ENCODE measurements at regions not wholly inside any gene's neighbourhood (a gene's known extent, or its start where the extent isn't known, plus 50 kb on each side); places are given as distances from the start of the nearest gene placed in this dataset.

- DNase-seq (ENCODE audit: low read depth in 3 of 3): no peak
Observed at GRCh38 chr1:63116016-63116415, 206.4 kb upstream of the FOXD3 start.

DNA sequence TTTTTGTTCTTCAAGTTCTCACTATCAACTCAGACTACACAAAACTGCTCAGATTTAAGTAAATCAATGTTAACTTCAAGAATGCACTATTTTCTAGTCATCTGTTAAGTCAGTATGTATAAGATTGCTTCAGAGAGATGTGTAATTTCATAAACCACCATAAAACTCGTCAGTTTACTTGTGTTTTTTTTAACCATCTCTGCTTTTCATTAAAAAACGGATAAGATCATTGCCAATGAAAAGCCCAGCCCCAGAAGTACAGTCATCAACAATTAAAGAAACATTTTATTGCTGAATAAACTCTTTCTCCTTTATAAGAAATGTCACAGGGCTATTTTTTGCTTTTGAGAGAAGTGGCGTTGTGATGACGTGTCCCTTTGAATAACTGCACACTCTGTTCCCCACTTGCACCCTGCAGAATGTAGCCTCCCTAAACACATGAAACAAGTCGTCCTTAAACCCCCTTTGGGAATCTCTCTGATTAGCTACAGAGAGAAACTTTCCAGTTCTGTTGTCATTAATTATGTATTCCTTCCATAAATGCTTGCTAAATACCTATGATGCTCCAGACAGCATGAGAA, 202.7 kb upstream of the FOXD3 start:
- no peak for DNase-seq (ENCODE audit: low read depth in 3 of 3)

DNA sequence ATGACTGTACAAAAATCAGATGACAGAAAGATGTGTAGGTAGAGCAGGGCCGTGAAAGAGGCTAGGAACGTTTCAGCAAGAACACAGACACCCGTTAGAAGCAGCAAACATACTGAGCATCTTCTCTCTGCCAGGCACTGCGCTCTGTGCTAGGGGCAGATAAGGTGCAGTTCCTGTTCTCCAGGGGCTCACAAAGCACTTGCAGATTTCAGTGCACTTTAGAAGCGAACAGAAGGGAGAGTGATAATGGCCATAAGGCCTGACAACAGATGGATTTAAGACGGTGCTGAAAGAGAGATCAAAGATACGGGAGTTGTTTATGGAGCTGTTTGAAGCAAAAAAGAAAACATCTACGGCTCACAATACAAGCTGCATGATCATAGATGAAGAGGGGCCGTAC, 200.3 kb upstream of the FOXD3 start:
- DNase-seq (ENCODE audit: low read depth in 3 of 3): no peak

DNA sequence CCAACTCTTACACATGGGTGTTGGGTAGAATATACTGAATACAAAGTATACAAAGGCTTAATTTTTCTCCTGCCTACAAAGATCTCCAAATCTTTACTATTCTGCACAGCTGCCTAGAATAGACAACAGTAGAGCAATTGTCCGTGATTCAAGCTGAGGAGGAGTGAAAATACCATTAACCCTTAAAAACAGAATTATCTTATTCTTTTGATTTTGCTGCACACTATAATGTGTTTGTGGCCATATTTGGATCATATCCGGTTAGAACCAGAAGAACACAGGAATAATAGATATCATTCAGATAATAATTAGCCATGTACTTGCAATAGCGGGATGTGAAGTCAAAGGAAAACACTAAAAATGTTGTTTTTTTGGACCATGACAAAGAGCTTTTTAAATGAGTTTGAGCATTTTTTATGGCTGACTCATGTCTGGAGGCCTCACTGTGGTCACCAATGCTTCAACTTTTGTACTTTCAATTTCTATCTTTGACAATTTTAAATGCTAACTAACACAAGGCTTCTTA, 197.6 kb upstream of the FOXD3 start:
- no peak for DNase-seq (ENCODE audit: low read depth in 3 of 3)

- no peak for DNase-seq (ENCODE audit: low read depth in 3 of 3)
Observed at GRCh38 chr1:63126104-63126503, 196.3 kb upstream of the FOXD3 start.

- DNase-seq (ENCODE audit: low read depth in 3 of 3): no peak
Observed at GRCh38 chr1:63127376-63127775, 195.0 kb upstream of the FOXD3 start.

- DNase-seq (ENCODE audit: low read depth in 3 of 3): no peak
Observed at GRCh38 chr1:63128556-63128955, 193.8 kb upstream of the FOXD3 start.

- DNase-seq (ENCODE audit: low read depth in 3 of 3): no peak
Observed at GRCh38 chr1:63129184-63129583, 193.2 kb upstream of the FOXD3 start.

DNA sequence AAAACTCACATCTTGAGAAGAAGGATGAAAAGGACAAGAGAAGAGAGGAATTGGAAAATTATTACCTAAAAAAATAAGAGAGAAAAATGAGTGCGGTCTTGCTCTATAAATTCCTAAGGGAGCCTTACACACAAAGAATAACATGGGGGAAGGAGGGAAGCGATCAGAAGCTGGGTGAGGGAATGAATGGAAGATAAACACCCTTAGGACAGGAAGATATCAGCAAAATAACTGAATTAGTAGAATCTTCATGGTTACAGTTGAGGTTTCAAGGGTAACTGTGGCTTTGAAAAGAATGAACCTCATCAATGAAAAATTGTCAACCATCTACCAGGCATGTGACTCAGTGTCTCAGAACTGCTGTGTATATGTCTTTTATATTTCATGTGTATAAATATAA, 192.5 kb upstream of the FOXD3 start:
- no peak for DNase-seq (ENCODE audit: low read depth in 3 of 3)

DNA sequence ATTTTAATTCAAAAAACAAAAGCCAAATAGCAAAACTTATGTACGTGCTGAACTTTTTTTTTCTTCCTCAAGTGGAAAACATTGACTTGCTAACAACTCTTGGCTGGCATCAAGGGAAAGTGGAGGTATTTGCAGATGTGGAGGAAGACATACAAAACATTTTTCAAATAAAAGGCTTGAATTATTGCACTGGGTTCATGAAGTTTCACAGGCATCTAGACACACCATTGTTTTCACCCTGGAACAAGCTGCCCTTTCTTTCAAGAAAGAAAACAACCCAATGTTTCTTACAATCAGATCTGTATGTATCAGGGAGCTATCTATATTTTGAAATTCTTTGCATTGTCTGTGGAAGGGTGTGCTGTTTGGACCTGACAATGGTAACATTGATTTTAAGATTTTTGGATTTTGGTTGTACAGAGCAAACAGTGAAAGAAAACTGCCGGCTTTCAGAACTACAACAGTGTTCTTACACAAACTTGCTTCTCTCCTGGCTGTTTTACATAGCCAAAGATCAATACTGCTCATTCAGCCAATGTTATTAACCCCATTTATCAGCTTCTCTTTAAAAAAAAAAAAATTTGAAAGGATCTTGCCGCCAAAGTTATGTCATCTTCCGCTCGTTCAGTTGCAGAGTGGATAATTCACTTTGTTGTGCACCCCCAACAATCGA, 187.7 kb upstream of the FOXD3 start:
- DNase-seq (ENCODE audit: low read depth in 3 of 3): no peak

DNA sequence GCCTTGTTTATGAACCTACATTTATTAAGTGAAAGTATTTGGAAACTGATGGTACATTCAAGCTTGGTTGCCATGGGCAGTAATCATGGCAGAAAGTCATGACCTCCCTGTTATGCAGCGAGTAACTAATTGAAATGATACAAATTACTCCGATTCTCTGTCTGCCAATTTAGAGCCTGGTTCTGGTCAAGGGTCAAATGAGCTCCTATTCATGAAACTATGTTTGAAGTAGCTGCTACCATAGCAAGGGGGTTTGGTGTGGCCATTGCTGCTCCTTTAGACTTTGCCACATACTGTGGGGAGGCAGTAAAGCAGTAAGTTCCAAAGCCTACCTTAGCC, 187.2 kb upstream of the FOXD3 start:
- no peak for DNase-seq (ENCODE audit: low read depth in 3 of 3)

DNA sequence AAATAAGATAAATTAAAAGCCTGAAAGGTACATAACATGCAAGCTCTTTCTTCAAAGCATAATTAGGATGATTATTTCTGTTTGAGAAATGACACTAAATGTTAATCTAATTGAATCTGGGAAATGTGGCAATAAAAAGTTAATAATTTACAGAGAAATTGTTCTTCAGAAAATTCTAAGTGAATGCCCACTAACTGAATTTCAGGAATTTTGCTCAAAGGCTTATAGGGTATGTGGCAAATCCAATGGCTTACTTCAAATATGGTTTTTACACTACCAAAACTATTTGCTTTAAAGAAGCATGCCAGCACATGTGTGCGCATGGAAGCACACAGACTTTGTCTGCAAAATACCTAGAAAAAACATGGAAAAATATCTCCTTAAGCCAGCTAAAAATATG, 186.6 kb upstream of the FOXD3 start:
- no peak for DNase-seq (ENCODE audit: low read depth in 3 of 3)

- DNase-seq (ENCODE audit: low read depth in 3 of 3): no peak
Observed at GRCh38 chr1:63142001-63142400, 180.4 kb upstream of the FOXD3 start.

GRCh38 chr1:63143482-63143881, 178.9 kb upstream of the FOXD3 start:
- DNase-seq (ENCODE audit: low read depth in 3 of 3): no peak

DNA sequence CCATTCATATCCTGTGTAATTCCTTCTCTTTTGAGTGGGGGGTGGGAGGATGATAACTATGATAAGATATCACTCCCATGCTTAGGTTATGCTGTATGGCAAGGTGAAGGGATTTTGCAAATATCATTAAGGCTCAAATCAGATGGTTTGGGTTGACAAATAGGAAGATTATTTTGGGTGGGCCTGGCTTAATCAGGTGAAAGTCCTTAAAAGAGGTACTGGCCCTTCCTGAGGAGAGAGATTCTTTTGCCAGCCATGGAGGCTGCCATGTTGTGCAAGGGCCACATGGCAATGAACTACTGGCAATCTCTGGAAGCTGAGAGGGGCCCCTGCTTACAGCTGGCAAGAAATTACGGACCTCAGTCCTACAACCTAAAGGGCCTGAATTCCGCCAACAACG, 174.6 kb upstream of the FOXD3 start:
- no peak for DNase-seq (ENCODE audit: low read depth in 3 of 3)

DNA sequence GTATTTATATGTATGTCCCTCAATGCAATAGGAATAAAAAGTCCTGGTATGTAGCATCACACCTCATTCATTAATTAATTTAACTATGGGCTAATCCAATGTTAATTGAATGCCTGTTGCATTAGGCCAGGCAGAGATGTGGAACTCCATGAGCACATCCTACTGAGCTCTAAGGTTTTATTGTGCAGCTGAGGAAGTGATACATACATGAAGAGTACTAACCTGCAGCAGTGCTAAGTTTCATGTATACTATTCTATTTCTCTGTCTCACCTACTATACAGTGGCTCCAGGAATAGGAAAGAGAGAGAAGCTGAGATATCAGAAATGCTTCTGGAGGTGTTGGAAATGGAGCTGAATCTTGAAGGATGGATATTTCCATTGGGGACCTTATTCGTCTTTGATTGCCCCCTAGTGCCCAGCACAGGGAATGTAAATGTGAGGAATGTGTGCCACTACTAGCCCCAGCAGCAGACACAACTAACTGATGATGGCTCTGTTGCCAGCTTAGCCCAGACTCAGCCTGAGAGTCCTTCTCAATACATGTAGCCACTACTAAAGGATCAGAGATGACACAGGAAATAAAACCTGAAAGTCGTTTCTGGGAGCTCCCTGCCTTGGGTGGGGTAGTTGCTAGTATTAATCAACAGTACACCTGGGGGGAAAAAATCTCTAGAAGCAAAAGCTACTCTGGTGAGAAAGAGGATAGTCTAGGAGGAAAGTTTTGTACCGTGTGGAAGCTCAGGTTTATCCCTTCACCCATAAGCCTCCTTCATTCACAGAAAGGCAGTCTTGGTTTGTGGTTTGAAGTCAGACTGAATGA, 173.3 kb upstream of the FOXD3 start:
- no peak for DNase-seq (ENCODE audit: low read depth in 3 of 3)

DNA sequence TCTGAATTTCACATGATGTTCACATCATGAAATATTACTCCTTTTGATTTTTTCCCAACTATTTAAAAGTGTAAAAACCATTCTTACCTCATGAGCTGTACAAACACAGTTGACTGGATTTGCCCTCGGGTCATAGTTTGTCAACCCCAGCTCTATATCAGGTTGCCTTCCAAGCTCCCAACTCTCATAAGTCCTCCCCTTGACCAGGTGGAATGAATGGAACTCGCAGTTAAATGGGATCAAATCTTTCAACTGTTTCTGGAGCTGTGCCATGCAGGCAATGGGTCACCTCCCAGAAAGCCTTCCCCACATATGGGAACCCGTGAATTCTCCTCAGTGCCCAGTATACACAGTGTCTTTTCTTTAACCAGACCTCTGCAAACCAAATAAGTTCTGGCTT, 169.8 kb upstream of the FOXD3 start:
- DNase-seq (ENCODE audit: low read depth in 3 of 3): no peak

GRCh38 chr1:63155437-63155836, 166.9 kb upstream of the FOXD3 start:
- DNase-seq (ENCODE audit: low read depth in 3 of 3): no peak

DNA sequence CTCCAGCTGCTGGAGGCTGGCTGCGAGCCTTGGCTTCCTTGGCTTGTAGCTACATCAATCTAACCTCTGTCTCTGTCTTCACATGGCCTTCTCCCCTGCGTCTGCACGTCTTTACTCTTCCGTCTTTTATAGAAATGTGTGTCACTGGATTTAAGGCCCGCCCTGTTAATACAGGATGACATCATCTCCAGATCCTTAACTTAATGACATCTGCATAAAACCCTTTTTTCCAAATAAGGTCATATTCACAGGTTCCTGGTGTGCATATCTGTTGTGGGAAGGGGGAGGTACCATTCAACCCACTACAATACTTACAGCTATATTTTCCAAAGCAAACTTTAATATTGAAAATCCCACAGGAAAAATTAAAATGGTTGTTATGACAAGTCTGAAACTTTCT, 165.3 kb upstream of the FOXD3 start:
- DNase-seq (ENCODE audit: low read depth in 3 of 3): no peak

GRCh38 chr1:63169057-63169456, 153.3 kb upstream of the FOXD3 start:
- DNase-seq (ENCODE audit: low read depth in 3 of 3): no peak

GRCh38 chr1:63173161-63173560, 149.2 kb upstream of the FOXD3 start:
- no peak for DNase-seq (ENCODE audit: low read depth in 3 of 3)

GRCh38 chr1:63189677-63190076, 132.7 kb upstream of the FOXD3 start:
- DNase-seq (ENCODE audit: low read depth in 3 of 3): no peak

DNA sequence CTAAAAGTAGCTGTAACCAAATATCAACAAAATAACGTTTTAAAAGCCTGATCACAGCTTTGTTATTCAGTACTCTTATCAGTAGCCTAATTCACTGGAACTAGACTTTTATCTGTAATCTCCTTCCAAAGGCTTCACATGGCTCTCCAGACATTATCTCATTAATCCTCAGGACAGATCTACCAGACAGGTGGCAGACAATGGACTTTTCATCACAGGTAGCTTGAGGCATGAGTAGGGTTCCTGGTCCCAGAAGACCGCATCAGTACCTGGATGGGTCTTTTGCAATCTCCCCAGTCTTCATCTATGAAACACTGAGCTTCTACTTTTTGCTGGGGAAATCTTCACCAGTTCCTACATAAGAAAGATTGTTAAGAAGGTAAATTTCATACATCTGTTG, 132.2 kb upstream of the FOXD3 start:
- DNase-seq (ENCODE audit: low read depth in 3 of 3): no peak

Data from stimulated activated CD4-positive, alpha-beta T cell treated with anti-CD3 and anti-CD28 coated beads, TNF-alpha, amount 100 ng/mL, for 24 hours (primary cell).